H1 (cell line): ENCODE measurements at regions not wholly inside any gene's neighbourhood (a gene's known extent, or its start where the extent isn't known, plus 50 kb on each side); places are given as distances from the start of the nearest gene placed in this dataset.

Experiments used
- BCL11A ChIP-seq, 2 experiments: IDR thresholded peaks; one replicate each; pipeline ENCODE4 v1.6.1; 2011; ENCODE audit warnings: low read depth in 2 of 2, low read length in 2 of 2, mild to moderate bottlenecking in 2 of 2
- CBX8 ChIP-seq: fragments of 300-800, 300-1000 bp; sonication (generic); IDR thresholded peaks from 2 replicates; pipeline ENCODE4 v1.7.1; 2016; ENCODE audit warnings: low read depth, low read length, borderline replicate concordance
- CEBPB ChIP-seq: IDR thresholded peaks from 2 replicates; pipeline ENCODE4 v1.6.1; 2012; ENCODE audit warnings: low read depth, low read length
- CREB1 ChIP-seq: IDR thresholded peaks from 2 replicates; pipeline ENCODE4 v1.6.1; 2012; ENCODE audit warnings: inconsistent platforms
- EP300 ChIP-seq, 2 experiments: IDR thresholded peaks; 1 replicate in 1 of 2; 2 replicates in 1 of 2; pipeline ENCODE4 v1.6.1; 2011 to 2012; ENCODE audit warnings: low read depth in 2 of 2, low read length in 2 of 2, mild to moderate bottlenecking in 2 of 2, borderline replicate concordance in 1 of 2, inconsistent platforms in 1 of 2, moderate library complexity in 1 of 2
- EZH2 ChIP-seq: fragments of 200-600 bp; sonication (generic); IDR thresholded peaks from 2 replicates; pipeline ENCODE4 v1.7.1; 2012; ENCODE audit warnings: low read depth, mild to moderate bottlenecking, moderate library complexity, low read length, inconsistent platforms; ENCODE audit not compliant: severe bottlenecking
- POLR2A ChIP-seq, 2 experiments: IDR thresholded peaks; 1 replicate in 1 of 2; 2 replicates in 1 of 2; pipeline ENCODE4 v1.6.1; 2011; ENCODE audit warnings: low read depth in 2 of 2, low read length in 2 of 2, mild to moderate bottlenecking in 2 of 2; ENCODE audit errors: control extremely low read depth in 1 of 2
- RFX5 ChIP-seq: IDR thresholded peaks from 2 replicates; pipeline ENCODE4 v1.6.1; 2011; ENCODE audit warnings: low read depth, low read length, improper control_type of control experiment, borderline replicate concordance
- SP4 ChIP-seq: IDR thresholded peaks from 2 replicates; pipeline ENCODE4 v1.6.1; 2012; ENCODE audit warnings: low read length, inconsistent platforms
- TAF1 ChIP-seq: IDR thresholded peaks from 2 replicates; pipeline ENCODE4 v1.6.1; 2011; ENCODE audit warnings: mild to moderate bottlenecking, low read depth, low read length
- TF ChIP-seq, protein P1 (sequence below), 3 experiments: IDR thresholded peaks; 1 replicate in 2 of 3; 2 replicates in 1 of 3; pipeline versions ENCODE4 v1.5.1 to v1.6.1; 2011; ENCODE audit warnings: low read length in 3 of 3, mild to moderate bottlenecking in 3 of 3, inconsistent platforms in 2 of 3, low read depth in 1 of 3, moderate library complexity in 1 of 3; ENCODE audit not compliant: insufficient read depth in 1 of 3; ENCODE audit errors: control extremely low read depth in 1 of 3

DNA sequence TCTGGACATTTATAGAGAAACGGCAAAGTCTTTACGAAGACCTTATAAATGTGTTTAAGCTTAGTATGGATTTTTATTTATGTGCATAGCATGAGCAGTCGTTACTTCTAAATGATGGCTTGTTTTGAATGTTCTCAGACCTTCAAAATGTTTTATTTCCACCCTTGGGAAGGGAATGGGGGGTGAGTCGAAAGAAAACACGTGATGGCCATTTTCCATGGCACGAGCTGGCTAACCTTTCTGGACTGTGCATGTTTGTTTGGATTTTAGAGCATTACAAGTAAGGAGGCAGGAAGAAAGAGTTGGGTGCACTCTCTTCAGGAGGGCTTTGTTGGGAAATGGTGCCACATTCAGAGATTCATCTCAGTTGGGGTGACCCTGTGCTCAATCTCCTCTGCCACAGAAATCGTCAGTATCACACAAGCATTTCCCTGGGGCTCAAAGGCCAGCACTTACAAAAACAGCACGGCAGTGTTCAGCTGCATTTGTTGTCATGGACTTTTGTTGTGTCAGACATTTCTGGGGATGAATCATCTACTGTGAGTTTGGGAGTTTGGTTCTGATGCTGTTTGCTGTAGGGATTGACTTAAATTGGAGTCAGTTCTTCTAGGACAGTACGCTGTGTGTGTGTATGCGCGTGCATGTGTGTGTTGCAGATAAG, 52.3 kb upstream of the ADAMTS9 start:
- TF ChIP-seq CEBPB (no peak), POLR2A (IDR thresholded peaks at IDR 0.05; ENCODE audit: control extremely low read depth in 1 of 2, low read depth in 2 of 2, low read length in 2 of 2) (no peak), TAF1 (no peak), CREB1 (no peak), CBX8 (no peak), EP300 (IDR thresholded peaks at IDR 0.05; ENCODE audit: borderline replicate concordance in 1 of 2, low read depth in 2 of 2, low read length in 2 of 2) (no peak), SP4 (no peak), EZH2 (no peak), RFX5 (no peak), BCL11A (IDR thresholded peaks at IDR 0.05; ENCODE audit: low read depth in 2 of 2, low read length in 2 of 2) (no peak)
- TF ChIP-seq, protein P1, sequence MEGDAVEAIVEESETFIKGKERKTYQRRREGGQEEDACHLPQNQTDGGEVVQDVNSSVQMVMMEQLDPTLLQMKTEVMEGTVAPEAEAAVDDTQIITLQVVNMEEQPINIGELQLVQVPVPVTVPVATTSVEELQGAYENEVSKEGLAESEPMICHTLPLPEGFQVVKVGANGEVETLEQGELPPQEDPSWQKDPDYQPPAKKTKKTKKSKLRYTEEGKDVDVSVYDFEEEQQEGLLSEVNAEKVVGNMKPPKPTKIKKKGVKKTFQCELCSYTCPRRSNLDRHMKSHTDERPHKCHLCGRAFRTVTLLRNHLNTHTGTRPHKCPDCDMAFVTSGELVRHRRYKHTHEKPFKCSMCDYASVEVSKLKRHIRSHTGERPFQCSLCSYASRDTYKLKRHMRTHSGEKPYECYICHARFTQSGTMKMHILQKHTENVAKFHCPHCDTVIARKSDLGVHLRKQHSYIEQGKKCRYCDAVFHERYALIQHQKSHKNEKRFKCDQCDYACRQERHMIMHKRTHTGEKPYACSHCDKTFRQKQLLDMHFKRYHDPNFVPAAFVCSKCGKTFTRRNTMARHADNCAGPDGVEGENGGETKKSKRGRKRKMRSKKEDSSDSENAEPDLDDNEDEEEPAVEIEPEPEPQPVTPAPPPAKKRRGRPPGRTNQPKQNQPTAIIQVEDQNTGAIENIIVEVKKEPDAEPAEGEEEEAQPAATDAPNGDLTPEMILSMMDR (IDR thresholded peaks at IDR 0.05; ENCODE audit: control extremely low read depth in 1 of 3, insufficient read depth in 1 of 3, low read depth in 1 of 3, low read length in 3 of 3), result no peak
